ENCODE measurements at regions not wholly inside any gene's neighbourhood (a gene's known extent, or its start where the extent isn't known, plus 50 kb on each side); places are given as distances from the start of the nearest gene placed in this dataset.

DNA sequence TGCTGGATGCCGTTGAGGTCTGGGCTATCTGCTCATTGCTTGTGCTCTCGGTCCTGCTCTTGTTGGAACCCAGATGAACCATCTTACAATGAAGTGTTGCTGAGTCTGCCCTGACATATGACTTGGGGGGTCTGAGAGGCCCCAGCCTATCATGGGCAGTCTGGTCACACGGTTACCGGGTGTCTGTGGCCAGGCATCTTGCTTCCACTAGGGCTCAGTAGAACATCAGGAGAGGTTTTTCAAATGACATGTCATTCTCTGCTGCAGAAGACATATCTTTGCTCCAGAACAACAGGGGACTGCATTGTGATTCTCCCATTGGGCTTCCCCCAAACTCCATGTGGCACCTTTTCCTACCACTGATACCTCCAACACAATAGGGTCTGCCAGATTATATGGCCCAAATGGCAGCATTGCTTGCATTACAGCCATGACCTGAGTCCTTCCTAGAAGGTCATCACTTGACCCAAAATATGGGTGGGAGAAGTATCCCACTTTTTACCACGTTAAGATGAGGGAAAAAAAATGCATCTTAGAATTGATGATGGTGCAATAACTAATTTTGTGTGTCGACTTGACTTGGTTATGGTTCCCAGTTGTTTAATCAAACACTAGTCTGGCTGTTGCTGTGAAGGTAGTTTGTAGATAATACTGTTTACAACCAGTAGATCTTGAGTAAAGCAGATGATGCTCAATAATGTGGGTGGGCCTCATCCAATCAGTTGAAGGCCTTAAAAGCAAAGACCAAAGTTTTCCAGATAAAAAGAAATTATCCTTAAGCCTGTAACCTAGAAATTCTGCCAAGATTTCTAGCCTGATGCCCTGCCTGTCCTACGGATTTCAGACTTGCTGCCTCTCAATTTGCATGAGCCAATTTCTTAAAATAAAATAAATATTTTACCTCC is 241.0 kb downstream of the QKI start:
- TF ChIP-seq, protein P1, sequence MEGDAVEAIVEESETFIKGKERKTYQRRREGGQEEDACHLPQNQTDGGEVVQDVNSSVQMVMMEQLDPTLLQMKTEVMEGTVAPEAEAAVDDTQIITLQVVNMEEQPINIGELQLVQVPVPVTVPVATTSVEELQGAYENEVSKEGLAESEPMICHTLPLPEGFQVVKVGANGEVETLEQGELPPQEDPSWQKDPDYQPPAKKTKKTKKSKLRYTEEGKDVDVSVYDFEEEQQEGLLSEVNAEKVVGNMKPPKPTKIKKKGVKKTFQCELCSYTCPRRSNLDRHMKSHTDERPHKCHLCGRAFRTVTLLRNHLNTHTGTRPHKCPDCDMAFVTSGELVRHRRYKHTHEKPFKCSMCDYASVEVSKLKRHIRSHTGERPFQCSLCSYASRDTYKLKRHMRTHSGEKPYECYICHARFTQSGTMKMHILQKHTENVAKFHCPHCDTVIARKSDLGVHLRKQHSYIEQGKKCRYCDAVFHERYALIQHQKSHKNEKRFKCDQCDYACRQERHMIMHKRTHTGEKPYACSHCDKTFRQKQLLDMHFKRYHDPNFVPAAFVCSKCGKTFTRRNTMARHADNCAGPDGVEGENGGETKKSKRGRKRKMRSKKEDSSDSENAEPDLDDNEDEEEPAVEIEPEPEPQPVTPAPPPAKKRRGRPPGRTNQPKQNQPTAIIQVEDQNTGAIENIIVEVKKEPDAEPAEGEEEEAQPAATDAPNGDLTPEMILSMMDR (optimal IDR thresholded peaks at IDR 0.05 in 1 of 3, IDR thresholded peaks at IDR 0.05 in 1 of 3, conservative IDR thresholded peaks at IDR 0.05 in 1 of 3; ENCODE audit: extremely low read depth in 1 of 3, insufficient read depth in 2 of 3, low read length in 3 of 3): no peak
- no peak for TF ChIP-seq EZH2 (IDR thresholded peaks at IDR 0.05; ENCODE audit: low read length)

Data from keratinocyte (primary cell).